SK-N-SH (cell line): ENCODE measurements at regions not wholly inside any gene's neighbourhood (a gene's known extent, or its start where the extent isn't known, plus 50 kb on each side); places are given as distances from the start of the nearest gene placed in this dataset.

Source experiments
- CTCF ChIA-PET: fragments of 300-600, 350-600 bp; formaldehyde crosslinking; extraction: SDS; loops from one replicate; lab custom pipeline; 2021; lab: Yijun Ruan, JAX
- POLR2A ChIA-PET: fragments of 350-600 bp; sonication (Branson Sonifier 250); formaldehyde crosslinking; extraction: SDS; loops from one replicate; lab custom pipeline; 2020; ENCODE audit warnings: antibody characterized with exemption, inconsistent platforms; lab: Yijun Ruan, JAX
- DNase-seq: peaks from one replicate; pipeline ENCODE4 v3.0.0; 2012
- H2AFZ ChIP-seq: fragments of 200-600 bp; sonication (generic); 2 replicates; pipeline ENCODE4 v1.8.1; 2016; ENCODE audit warnings: antibody characterized with exemption, mild to moderate bottlenecking, low read depth
- H3F3A ChIP-seq: fragments of 200-600 bp; sonication (generic); replicated peaks from 2 replicates; pipeline ENCODE3; 2016; ENCODE audit warnings: antibody characterized with exemption, mild to moderate bottlenecking; ENCODE audit not compliant: insufficient read depth
- H3K27ac ChIP-seq, 2 experiments: fragments of 200-500 bp in 1 of 2; fragments of 200-600 bp in 1 of 2; sonication (Bioruptor generic) in 1 of 2; sonication (generic), shearing (Covaris generic) in 1 of 2; 2 replicates each; pipeline versions ENCODE4 v1.5.1 to v1.6.1; 2014 to 2016; ENCODE audit warnings: low read depth in 2 of 2, inconsistent platforms in 1 of 2, low read length in 1 of 2, mild to moderate bottlenecking in 1 of 2, mixed read lengths in 1 of 2
- H3K27me3 ChIP-seq: fragments of 200-600 bp; sonication (generic), shearing (Covaris generic); 2 replicates; pipeline ENCODE4 v1.6.1; 2016; ENCODE audit warnings: mixed run types; ENCODE audit not compliant: insufficient read depth
- H3K36me3 ChIP-seq, 2 experiments: fragments of 200-500 bp in 1 of 2; fragments of 200-600 bp in 1 of 2; sonication (Bioruptor generic) in 1 of 2; sonication (generic) in 1 of 2; replicated peaks in 1 of 2; 2 replicates each; pipeline versions ENCODE3 to v1.5.1; 2014 to 2016; ENCODE audit warnings: low read length in 1 of 2, mild to moderate bottlenecking in 1 of 2; ENCODE audit not compliant: insufficient read depth in 2 of 2, control insufficient read depth in 1 of 2
- H3K4me1 ChIP-seq, 2 experiments: fragments of 200-500 bp in 1 of 2; fragments of 200-600 bp in 1 of 2; sonication (Bioruptor generic) in 1 of 2; sonication (generic), shearing (Covaris generic) in 1 of 2; 2 replicates each; pipeline versions ENCODE4 v1.5.1 to v1.6.1; 2014 to 2016; ENCODE audit warnings: low read depth in 1 of 2, low read length in 1 of 2, mixed run types in 1 of 2; ENCODE audit not compliant: insufficient read depth in 2 of 2, control insufficient read depth in 1 of 2
- H3K4me2 ChIP-seq: fragments of 200-600 bp; sonication (generic), shearing (Covaris generic); 2 replicates; pipeline ENCODE4 v1.6.1; 2017; ENCODE audit warnings: mixed run types
- H3K4me3 ChIP-seq, 2 experiments: fragments of 200-500 bp in 1 of 2; fragments of 200-600 bp in 1 of 2; sonication (Bioruptor generic) in 1 of 2; sonication (generic), shearing (Covaris generic) in 1 of 2; 2 replicates each; pipeline versions ENCODE4 v1.5.1 to v1.8.1; 2014 to 2016; ENCODE audit warnings: low read depth in 2 of 2, inconsistent platforms in 1 of 2, low read length in 1 of 2, mild to moderate bottlenecking in 1 of 2, mixed read lengths in 1 of 2, moderate library complexity in 1 of 2
- H3K79me2 ChIP-seq: fragments of 200-600 bp; sonication (generic); 2 replicates; pipeline ENCODE4 v1.8.1; 2017; ENCODE audit warnings: mild to moderate bottlenecking; ENCODE audit not compliant: insufficient read depth
- H3K9ac ChIP-seq: fragments of 200-600 bp; sonication (generic); 2 replicates; pipeline ENCODE4 v1.6.1; 2017; ENCODE audit warnings: mixed run types
- H3K9me2 ChIP-seq: fragments of 200-600 bp; sonication (generic); 2 replicates; pipeline ENCODE4 v1.6.1; 2017; ENCODE audit warnings: mixed run types
- H3K9me3 ChIP-seq: fragments of 200-600 bp; sonication (generic); 2 replicates; pipeline ENCODE4 v1.6.1; 2017; ENCODE audit warnings: mixed run types, mild to moderate bottlenecking, moderate library complexity
- H4K20me1 ChIP-seq: fragments of 200-600 bp; sonication (generic); 2 replicates; pipeline ENCODE4 v1.6.1; 2017; ENCODE audit warnings: mild to moderate bottlenecking, mixed run types; ENCODE audit not compliant: insufficient read depth
- CHD2 ChIP-seq: fragments of 150-350 bp; IDR thresholded peaks from 2 replicates; pipeline ENCODE4 v1.6.1; 2018; ENCODE audit warnings: low read length; ENCODE audit not compliant: partially characterized antibody
- CTCF ChIP-seq: fragments of 200-600 bp; sonication (generic); IDR thresholded peaks from 2 replicates; pipeline ENCODE4 v1.6.1; 2017; ENCODE audit warnings: antibody characterized with exemption, mild to moderate bottlenecking, moderate library complexity
- ELF1 ChIP-seq: IDR thresholded peaks from 2 replicates; pipeline ENCODE4 v1.4.0; 2012
- FOSL2 ChIP-seq: IDR thresholded peaks from 2 replicates; pipeline ENCODE4 v1.4.0; 2012; ENCODE audit warnings: low read depth, mild to moderate bottlenecking, moderate library complexity, borderline replicate concordance
- FOXM1 ChIP-seq: IDR thresholded peaks from 2 replicates; pipeline ENCODE4 v1.4.0; 2012; ENCODE audit warnings: low read depth, mild to moderate bottlenecking
- GABPA ChIP-seq: IDR thresholded peaks from 2 replicates; pipeline ENCODE4 v1.4.0; 2012; ENCODE audit warnings: low read depth, mild to moderate bottlenecking
- GATA2 ChIP-seq: sonication (generic); formaldehyde crosslinking; IDR thresholded peaks from 2 replicates; pipeline ENCODE4 v1.5.0; 2020; ENCODE audit warnings: mild to moderate bottlenecking, missing genetic modification reagents
- JUND ChIP-seq: IDR thresholded peaks from 2 replicates; pipeline ENCODE4 v1.4.0; 2012
- MEF2A ChIP-seq: IDR thresholded peaks from 2 replicates; pipeline ENCODE4 v1.4.0; 2012; ENCODE audit warnings: low read depth, borderline replicate concordance
- PBX3 ChIP-seq: IDR thresholded peaks from 2 replicates; pipeline ENCODE4; 2012
- RAD21 ChIP-seq: IDR thresholded peaks from 2 replicates; pipeline ENCODE4 v1.6.1; 2012; ENCODE audit warnings: mild to moderate bottlenecking, low read length
- RCOR1 ChIP-seq: fragments of 150-350 bp; IDR thresholded peaks from 2 replicates; pipeline ENCODE4 v1.6.1; 2017; ENCODE audit warnings: antibody characterized with exemption, low read length
- RFX5 ChIP-seq: IDR thresholded peaks from 2 replicates; pipeline ENCODE4 v1.6.1; 2012; ENCODE audit warnings: mild to moderate bottlenecking, improper control_type of control experiment, low read length
- SIN3A ChIP-seq: IDR thresholded peaks from 2 replicates; pipeline ENCODE4 v1.6.1; 2012; ENCODE audit warnings: low read depth, mild to moderate bottlenecking, low read length, moderate library complexity, borderline replicate concordance
- SMC3 ChIP-seq: IDR thresholded peaks from 2 replicates; pipeline ENCODE4 v1.6.1; 2012; ENCODE audit warnings: low read depth, low read length, improper control_type of control experiment
- TAF1 ChIP-seq: IDR thresholded peaks from 2 replicates; pipeline ENCODE4 v1.6.1; 2012; ENCODE audit warnings: low read depth, mild to moderate bottlenecking, low read length, moderate library complexity, borderline replicate concordance
- YY1 ChIP-seq: IDR thresholded peaks from 2 replicates; pipeline ENCODE4 v1.4.0; 2012; ENCODE audit warnings: low read depth, mild to moderate bottlenecking
- WGBS: methylation state at CpG from one replicate; pipeline ENCODE4 v1.1.6; 2017; ENCODE audit warnings: low lambda C conversion rate; 5-methylcytosine and 5-hydroxymethylcytosine counted together
- TF ChIP-seq, protein P1 (sequence below): fragments of 150-350 bp; IDR thresholded peaks from 2 replicates; pipeline ENCODE4 v1.6.1; 2017; ENCODE audit warnings: antibody characterized with exemption, low read length, low read depth, borderline replicate concordance
- TF ChIP-seq, protein P2 (sequence below): IDR thresholded peaks from 2 replicates; pipeline ENCODE4 v1.4.0; 2012; ENCODE audit warnings: low read depth, borderline replicate concordance

DNA sequence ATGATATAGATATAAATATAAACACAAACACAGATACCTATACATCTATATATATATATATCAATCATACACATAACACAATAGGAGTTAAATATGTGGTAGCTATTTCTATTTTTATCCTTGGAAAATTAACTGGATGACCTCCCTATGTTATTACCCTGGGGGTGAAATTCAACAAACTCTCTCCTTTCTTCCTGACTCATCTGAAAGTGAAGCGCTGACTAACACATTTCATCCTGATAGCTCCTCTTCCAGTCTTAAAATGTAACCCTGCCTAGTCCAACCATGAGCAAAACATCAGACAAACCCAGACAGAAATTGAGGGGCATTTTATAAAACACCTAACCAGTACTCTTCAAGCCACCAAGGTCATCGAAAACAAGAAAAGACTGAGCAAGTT, 220.6 kb upstream of the ISX start:
- Histone ChIP-seq H3K36me3 (no peaks in the 10 kb centered on the region), H3K27me3 (no peaks in the 10 kb centered on the region), H3K9ac (no peak overlapping the region), H3K27ac (no peak overlapping the region), H2AFZ (no peak overlapping the region), H3K4me3 (no peak overlapping the region), H3K9me3 (no peaks in the 10 kb centered on the region), H4K20me1 (no peaks in the 10 kb centered on the region), H3F3A (no peaks in the 10 kb centered on the region), H3K4me1 (no peaks in the 10 kb centered on the region), H3K4me2 (no peak overlapping the region), H3K79me2 (no peaks in the 10 kb centered on the region), H3K9me2 (no peaks in the 10 kb centered on the region)
- CTCF ChIA-PET = no interaction called here
- 25% methylated on average over 2 of the region's 2 CpGs for WGBS
- TF ChIP-seq SMC3 = no peak
- TF ChIP-seq PBX3 = no peak
- TF ChIP-seq GATA2 (CRISPR knock-in tag) = no peak
- TF ChIP-seq CHD2 = no peak
- TF ChIP-seq, protein P1, sequence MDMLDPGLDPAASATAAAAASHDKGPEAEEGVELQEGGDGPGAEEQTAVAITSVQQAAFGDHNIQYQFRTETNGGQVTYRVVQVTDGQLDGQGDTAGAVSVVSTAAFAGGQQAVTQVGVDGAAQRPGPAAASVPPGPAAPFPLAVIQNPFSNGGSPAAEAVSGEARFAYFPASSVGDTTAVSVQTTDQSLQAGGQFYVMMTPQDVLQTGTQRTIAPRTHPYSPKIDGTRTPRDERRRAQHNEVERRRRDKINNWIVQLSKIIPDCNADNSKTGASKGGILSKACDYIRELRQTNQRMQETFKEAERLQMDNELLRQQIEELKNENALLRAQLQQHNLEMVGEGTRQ = no peak
- TF ChIP-seq GABPA = no peak
- no peak for TF ChIP-seq FOXM1
- TF ChIP-seq MEF2A = no peak
- no peak for TF ChIP-seq RFX5
- TF ChIP-seq JUND = no peak
- TF ChIP-seq RCOR1 = no peak
- no peak for TF ChIP-seq ELF1
- no peak for TF ChIP-seq TAF1
- TF ChIP-seq FOSL2 = no peak
- DNase-seq = no peak
- POLR2A ChIA-PET = no interaction called here

DNA sequence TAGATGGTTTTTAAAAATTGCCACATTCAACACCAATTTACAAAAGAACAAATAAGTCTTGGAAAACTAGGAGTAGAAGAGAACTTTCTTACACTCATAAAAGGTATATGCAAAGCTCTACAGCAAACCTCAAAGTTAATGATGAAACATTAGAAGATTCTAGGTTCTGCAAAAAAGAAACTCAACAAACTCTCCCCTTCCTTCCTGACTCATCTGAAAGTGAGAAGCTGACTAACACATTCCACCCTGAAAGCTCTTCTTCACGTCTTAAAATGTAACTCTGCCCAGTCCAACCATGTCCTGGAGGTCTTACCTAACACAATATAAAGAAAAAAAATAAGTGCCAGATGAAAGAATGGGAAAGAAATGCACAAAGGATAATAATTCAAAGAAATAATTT, 218.9 kb upstream of the ISX start:
- Histone ChIP-seq H3K9me2 (no peaks in the 10 kb centered on the region), H3K79me2 (no peaks in the 10 kb centered on the region), H3K4me3 (no peak overlapping the region), H3K9me3 (no peaks in the 10 kb centered on the region), H3K27ac (no peak overlapping the region), H3K36me3 (no peaks in the 10 kb centered on the region), H3K9ac (no peak overlapping the region), H3F3A (no peaks in the 10 kb centered on the region), H3K27me3 (no peaks in the 10 kb centered on the region), H4K20me1 (no peaks in the 10 kb centered on the region), H3K4me2 (no peak overlapping the region), H3K4me1 (no peaks in the 10 kb centered on the region), H2AFZ (no peak overlapping the region)
- TF ChIP-seq YY1 (no peak), SIN3A (no peak), RAD21 (no peak), MEF2A (no peak), GATA2 (CRISPR knock-in tag) (no peak), CTCF (no peak)
- TF ChIP-seq, protein P2, sequence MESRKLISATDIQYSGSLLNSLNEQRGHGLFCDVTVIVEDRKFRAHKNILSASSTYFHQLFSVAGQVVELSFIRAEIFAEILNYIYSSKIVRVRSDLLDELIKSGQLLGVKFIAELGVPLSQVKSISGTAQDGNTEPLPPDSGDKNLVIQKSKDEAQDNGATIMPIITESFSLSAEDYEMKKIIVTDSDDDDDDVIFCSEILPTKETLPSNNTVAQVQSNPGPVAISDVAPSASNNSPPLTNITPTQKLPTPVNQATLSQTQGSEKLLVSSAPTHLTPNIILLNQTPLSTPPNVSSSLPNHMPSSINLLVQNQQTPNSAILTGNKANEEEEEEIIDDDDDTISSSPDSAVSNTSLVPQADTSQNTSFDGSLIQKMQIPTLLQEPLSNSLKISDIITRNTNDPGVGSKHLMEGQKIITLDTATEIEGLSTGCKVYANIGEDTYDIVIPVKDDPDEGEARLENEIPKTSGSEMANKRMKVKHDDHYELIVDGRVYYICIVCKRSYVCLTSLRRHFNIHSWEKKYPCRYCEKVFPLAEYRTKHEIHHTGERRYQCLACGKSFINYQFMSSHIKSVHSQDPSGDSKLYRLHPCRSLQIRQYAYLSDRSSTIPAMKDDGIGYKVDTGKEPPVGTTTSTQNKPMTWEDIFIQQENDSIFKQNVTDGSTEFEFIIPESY = no peak
- TF ChIP-seq, protein P1 = no peak
- DNase-seq = no peak
- 0% methylated on average over 1 of the region's 1 CpG for WGBS
- ChIA-PET POLR2A (no interaction called here), CTCF (interaction anchor here (0.5 to 0.9 kb wide), 2 partner anchors 10 to 46 kb away, joined by 3 to 5 read pairs; no protein-coding TSS in a partner anchor)
